Adrenal gland (tissue), 9 donors: ENCODE measurements at regions not wholly inside any gene's neighbourhood (a gene's known extent, or its start where the extent isn't known, plus 50 kb on each side); places are given as distances from the start of the nearest gene placed in this dataset.

Experiments
- DNase-seq, 7 donors: peaks; one replicate each; pipeline ENCODE4 v3.0.0-alpha.2; 2019 to 2020
- H3K27ac ChIP-seq, 5 donors: fragments of 200-600 bp; sonication (generic) in 4 of 5; 1 replicate in 3 of 5; 2 replicates in 2 of 5; pipeline versions ENCODE4 v1.5.1 to v1.8.0; 2016 to 2020; ENCODE audit warnings: mild to moderate bottlenecking in 1 of 5
- H3K27me3 ChIP-seq: fragments of 200-600 bp; 2 replicates; pipeline ENCODE4 v1.8.0; 2021
- H3K36me3 ChIP-seq, 2 donors: fragments of 200-600 bp; replicated peaks in 1 of 2; 1 replicate in 1 of 2; 2 replicates in 1 of 2; pipeline versions ENCODE4 v1.5.1 to v1.8.0; 2018 to 2022
- H3K4me1 ChIP-seq, 2 donors: fragments of 200-600 bp; replicated peaks in 1 of 2; 1 replicate in 1 of 2; 2 replicates in 1 of 2; pipeline versions ENCODE4 v1.5.1 to v1.8.0; 2018 to 2021
- H3K4me3 ChIP-seq, 4 donors: fragments of 200-600 bp; sonication (generic) in 3 of 4; one replicate each; pipeline ENCODE4 v1.5.1; 2016 to 2018
- H3K9me3 ChIP-seq, 3 donors: fragments of 200-600 bp; sonication (generic) in 1 of 3; replicated peaks in 1 of 3; 1 replicate in 2 of 3; 2 replicates in 1 of 3; pipeline versions ENCODE4 v1.5.1 to v1.8.0; 2016 to 2021
- POLR2A ChIP-seq, 2 donors: fragments of 450-650 bp; IDR thresholded peaks; one replicate each; pipeline ENCODE4 v1.6.1; 2017; ENCODE audit warnings: antibody characterized with exemption in 2 of 2, mild to moderate bottlenecking in 2 of 2, moderate library complexity in 1 of 2
- WGBS, 4 donors: extraction: QIAGEN DNeasy Blood & Tissue Kit in 2 of 4; methylation state at CpG; one replicate each; pipeline versions ENCODE4 v1.1.5 to v1.1.7; 2013 to 2017; 5-methylcytosine and 5-hydroxymethylcytosine counted together
- intact Hi-C, 2 donors: fragments of 100-400 bp; cut with DNase I; formaldehyde crosslinking; loops; one replicate each; pipeline versions ENCODE4 v1.14.1 to v1.15.0; 2022 to 2023
- TF ChIP-seq, protein P1 (sequence below), 6 experiments: fragments of 450-650 bp in 4 of 6; fragments of 200-600 bp in 2 of 6; sonication (generic) in 1 of 6; IDR thresholded peaks; 1 replicate in 5 of 6; 2 replicates in 1 of 6; pipeline versions ENCODE4 v1.5.1 to v1.8.0; 2016 to 2021; ENCODE audit warnings: antibody characterized with exemption in 6 of 6, mild to moderate bottlenecking in 2 of 6, moderate library complexity in 1 of 6
- donor health status: healthy with polysubstance abuse.
- donor health status: Bipolar disorder and iron deficiency.
- donor health status: DM: yes; HTN: yes; CAD: no.
- donor health status: DM: no; HTN: no; CAD: no.
- donor health status: DM: no; HTN: no; CAD: no.

- no peaks in the 10 kb centered on the region for H3K9me3 ChIP-seq
- intact Hi-C loops, result no loop called here
- TF ChIP-seq, protein P1, sequence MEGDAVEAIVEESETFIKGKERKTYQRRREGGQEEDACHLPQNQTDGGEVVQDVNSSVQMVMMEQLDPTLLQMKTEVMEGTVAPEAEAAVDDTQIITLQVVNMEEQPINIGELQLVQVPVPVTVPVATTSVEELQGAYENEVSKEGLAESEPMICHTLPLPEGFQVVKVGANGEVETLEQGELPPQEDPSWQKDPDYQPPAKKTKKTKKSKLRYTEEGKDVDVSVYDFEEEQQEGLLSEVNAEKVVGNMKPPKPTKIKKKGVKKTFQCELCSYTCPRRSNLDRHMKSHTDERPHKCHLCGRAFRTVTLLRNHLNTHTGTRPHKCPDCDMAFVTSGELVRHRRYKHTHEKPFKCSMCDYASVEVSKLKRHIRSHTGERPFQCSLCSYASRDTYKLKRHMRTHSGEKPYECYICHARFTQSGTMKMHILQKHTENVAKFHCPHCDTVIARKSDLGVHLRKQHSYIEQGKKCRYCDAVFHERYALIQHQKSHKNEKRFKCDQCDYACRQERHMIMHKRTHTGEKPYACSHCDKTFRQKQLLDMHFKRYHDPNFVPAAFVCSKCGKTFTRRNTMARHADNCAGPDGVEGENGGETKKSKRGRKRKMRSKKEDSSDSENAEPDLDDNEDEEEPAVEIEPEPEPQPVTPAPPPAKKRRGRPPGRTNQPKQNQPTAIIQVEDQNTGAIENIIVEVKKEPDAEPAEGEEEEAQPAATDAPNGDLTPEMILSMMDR (IDR thresholded peaks at IDR 0.05), result no peak
- TF ChIP-seq POLR2A (IDR thresholded peaks at IDR 0.05), result no peak
- no peak overlapping the region for H3K27ac ChIP-seq
- no peaks in the 10 kb centered on the region for H3K36me3 ChIP-seq
- H3K4me3 ChIP-seq, result no peak overlapping the region
- DNase-seq, result no peak
- H3K4me1 ChIP-seq, result peaks cover 0 to 4% of the 10 kb centered on the region in 2 donors
- 83 to 91% (median 87%) methylated on average over 4 of the region's 4 CpGs for WGBS, 4 donors
- H3K27me3 ChIP-seq, result no peaks in the 10 kb centered on the region
Measured at GRCh38 chr15:62739082-62739481, 303.5 kb upstream of the TPM1 start.

GRCh38 chr15:62739507-62739906, 303.0 kb upstream of the TPM1 start:
- Histone ChIP-seq H3K36me3 (no peaks in the 10 kb centered on the region), H3K4me1 (peaks cover 0 to 4% of the 10 kb centered on the region in 2 donors), H3K27ac (no peak overlapping the region), H3K27me3 (no peaks in the 10 kb centered on the region), H3K9me3 (no peaks in the 10 kb centered on the region), H3K4me3 (no peak overlapping the region)
- 85 to 92% (median 89%) methylated on average over 3 of the region's 3 CpGs for WGBS, 4 donors
- intact Hi-C loops, result no loop called here
- no peak for TF ChIP-seq POLR2A (IDR thresholded peaks at IDR 0.05)
- TF ChIP-seq, protein P1 (IDR thresholded peaks at IDR 0.05), result no peak
- no peak for DNase-seq

DNA sequence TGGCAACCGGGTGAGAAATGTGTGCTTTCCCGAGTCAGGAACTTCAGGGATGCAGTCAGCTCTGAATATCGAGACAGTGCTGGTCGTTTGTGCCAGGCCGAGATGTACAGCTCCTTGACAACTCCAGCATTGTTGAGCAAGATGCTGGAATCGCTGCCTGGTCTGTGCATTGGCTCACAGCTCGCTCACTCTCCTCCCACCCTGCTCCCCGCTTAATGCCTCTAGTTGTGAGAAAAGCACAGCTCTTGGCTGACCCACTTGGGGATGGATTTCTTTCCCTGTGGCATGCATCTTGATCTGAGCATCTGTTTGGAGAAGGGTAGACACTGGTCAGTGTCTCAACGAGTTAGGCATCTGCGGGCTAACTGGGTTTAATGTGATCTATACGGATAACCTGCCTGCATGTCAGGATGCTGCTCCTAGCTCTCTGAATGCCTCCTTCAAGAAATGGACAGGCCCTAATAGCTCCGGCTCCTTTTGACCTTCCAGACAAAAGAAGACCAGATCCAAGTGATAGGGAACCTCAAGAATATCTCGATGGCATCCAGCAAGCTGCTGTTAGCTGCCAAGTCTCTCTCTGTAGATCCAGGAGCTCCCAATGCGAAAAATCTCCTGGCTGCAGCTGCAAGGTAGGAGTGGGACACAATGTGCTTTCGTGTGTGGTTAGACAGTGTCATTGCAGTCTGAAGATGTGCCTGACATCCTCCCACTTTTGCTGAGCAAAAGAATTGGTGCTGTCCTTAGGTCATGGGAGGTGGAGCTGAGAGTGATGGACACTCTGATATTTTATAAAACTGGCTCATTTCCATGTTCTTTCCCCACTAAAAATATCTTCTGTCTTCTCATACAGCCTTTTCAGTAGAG, 302.2 kb upstream of the TPM1 start:
- DNase-seq, result no peak
- intact Hi-C loops, result loop anchor here in 1 of 2 donors (5.0 kb wide), 1 partner anchor 348 kb away; the partner anchor contains the start of gene TLN2
- H3K4me1 ChIP-seq, result peaks cover 0 to 4% of the 10 kb centered on the region in 2 donors
- H3K27ac ChIP-seq, result peak overlapping the region in 1 of 5 donors; percentile 11
- H3K36me3 ChIP-seq, result no peaks in the 10 kb centered on the region
- no peaks in the 10 kb centered on the region for H3K9me3 ChIP-seq
- TF ChIP-seq, protein P1 (IDR thresholded peaks at IDR 0.05), result peak in 1 of 6 experiments; percentile 14
- no peak for TF ChIP-seq POLR2A (IDR thresholded peaks at IDR 0.05)
- no peaks in the 10 kb centered on the region for H3K27me3 ChIP-seq
- WGBS, 4 donors, result 74 to 83% (median 80%) methylated on average over 12 to 15 of the region's 15 CpGs
- no peak overlapping the region for H3K4me3 ChIP-seq

GRCh38 chr15:62741106-62741505, 301.4 kb upstream of the TPM1 start:
- DNase-seq, result no peak
- H3K27me3 ChIP-seq, result no peaks in the 10 kb centered on the region
- no peak overlapping the region for H3K27ac ChIP-seq
- H3K36me3 ChIP-seq, result no peaks in the 10 kb centered on the region
- WGBS, 4 donors, result 84 to 93% (median 89%) methylated on average over 2 of the region's 2 CpGs
- H3K4me1 ChIP-seq, result peaks cover 0 to 4% of the 10 kb centered on the region in 2 donors
- no peak overlapping the region for H3K4me3 ChIP-seq
- no peak for TF ChIP-seq POLR2A (IDR thresholded peaks at IDR 0.05)
- TF ChIP-seq, protein P1 (IDR thresholded peaks at IDR 0.05), result no peak
- intact Hi-C loops, result loop anchor here in 1 of 2 donors (5.0 kb wide), 1 partner anchor 349 kb away; the partner anchor contains the start of gene TLN2
- H3K9me3 ChIP-seq, result no peaks in the 10 kb centered on the region
